Neural progenitor cell (in vitro differentiated cells): ENCODE measurements at regions not wholly inside any gene's neighbourhood (a gene's known extent, or its start where the extent isn't known, plus 50 kb on each side); places are given as distances from the start of the nearest gene placed in this dataset.

Experiments used
- DNase-seq: peaks from one replicate; pipeline ENCODE4 v3.0.0-alpha.2; 2016; ENCODE audit warnings: low spot score
- H2AFZ ChIP-seq: fragments of 200-600 bp; sonication (generic); replicated peaks from 2 replicates; pipeline ENCODE4 v1.6.1; 2016; ENCODE audit warnings: antibody characterized with exemption
- H3F3A ChIP-seq: fragments of 200-600 bp; sonication (generic); 2 replicates; pipeline ENCODE4 v1.6.1; 2016; ENCODE audit warnings: antibody characterized with exemption, low read depth
- H3K27ac ChIP-seq: fragments of 200-600 bp; sonication (generic); 2 replicates; pipeline ENCODE4 v1.5.1; 2016; ENCODE audit warnings: mild to moderate bottlenecking
- H3K27me3 ChIP-seq: fragments of 200-600 bp; sonication (generic); 2 replicates; pipeline ENCODE4 v1.6.1; 2016; ENCODE audit warnings: mild to moderate bottlenecking, moderate library complexity
- H3K36me3 ChIP-seq: fragments of 200-600 bp; sonication (generic); 2 replicates; pipeline ENCODE4 v1.5.1; 2016
- H3K4me1 ChIP-seq: fragments of 200-600 bp; sonication (generic); 2 replicates; pipeline ENCODE4 v1.6.1; 2016; ENCODE audit warnings: mixed run types
- H3K4me2 ChIP-seq: fragments of 200-600 bp; sonication (generic); 2 replicates; pipeline ENCODE4 v1.6.1; 2016
- H3K4me3 ChIP-seq: fragments of 200-600 bp; sonication (generic); 2 replicates; pipeline ENCODE4 v1.5.1; 2016
- H3K79me2 ChIP-seq: fragments of 200-600 bp; sonication (generic); 2 replicates; pipeline ENCODE4 v1.6.1; 2016; ENCODE audit warnings: low read depth
- H3K9ac ChIP-seq: fragments of 200-600 bp; sonication (generic); 2 replicates; pipeline ENCODE4 v1.6.1; 2016
- H3K9me3 ChIP-seq: fragments of 200-600 bp; sonication (generic); 2 replicates; pipeline ENCODE4 v1.5.1; 2016; ENCODE audit warnings: low read depth
- H4K20me1 ChIP-seq: fragments of 200-600 bp; sonication (generic); 2 replicates; pipeline ENCODE4 v1.6.1; 2016; ENCODE audit warnings: low read depth
- H3K27ac Mint-ChIP-seq: 3 replicates; pipeline ENCODE4 v1.8.0; 2021; ENCODE audit warnings: mixed read lengths
- H3K27me3 Mint-ChIP-seq: 2 replicates; pipeline ENCODE4 v1.8.0; 2022; ENCODE audit warnings: low read depth, mild to moderate bottlenecking, inconsistent platforms, moderate library complexity, mixed read lengths; ENCODE audit not compliant: insufficient read depth
- H3K36me3 Mint-ChIP-seq: 3 replicates; pipeline ENCODE4 v1.8.0; 2021; ENCODE audit warnings: mixed read lengths
- H3K4me1 Mint-ChIP-seq: 3 replicates; pipeline ENCODE4 v1.8.0; 2021; ENCODE audit warnings: mixed read lengths
- H3K4me3 Mint-ChIP-seq: 3 replicates; pipeline ENCODE4 v1.8.0; 2021; ENCODE audit warnings: mild to moderate bottlenecking, moderate library complexity, mixed read lengths
- H3K9me3 Mint-ChIP-seq: 3 replicates; pipeline ENCODE4 v1.8.0; 2020; ENCODE audit warnings: mixed read lengths
- CTCF ChIP-seq: fragments of 200-600 bp; sonication (generic); IDR thresholded peaks from 2 replicates; pipeline ENCODE4 v1.5.1; 2017; ENCODE audit warnings: antibody characterized with exemption, mild to moderate bottlenecking
- EZH2 ChIP-seq: fragments of 200-600 bp; sonication (generic); IDR thresholded peaks from 2 replicates; pipeline ENCODE4 v1.6.1; 2017; ENCODE audit warnings: antibody characterized with exemption, mild to moderate bottlenecking, moderate library complexity
- EZH2phosphoT487 ChIP-seq: fragments of 200-600 bp; sonication (generic); IDR thresholded peaks from 2 replicates; pipeline ENCODE4 v1.6.1; 2017; ENCODE audit warnings: antibody characterized with exemption

GRCh38 chr4:137774501-137774900 is 242.2 kb upstream of the PCDH18 start:
- Mint-ChIP-seq H3K27me3 (no peaks in the 10 kb centered on the region), H3K27ac (no peak overlapping the region), H3K9me3 (no peaks in the 10 kb centered on the region), H3K36me3 (no peaks in the 10 kb centered on the region), H3K4me1 (no peaks in the 10 kb centered on the region), H3K4me3 (no peak overlapping the region)
- H3K36me3 ChIP-seq = no peaks in the 10 kb centered on the region
- no peak for DNase-seq
- no peak overlapping the region for H3K9ac ChIP-seq
- H3K4me1 ChIP-seq = no peaks in the 10 kb centered on the region
- no peak overlapping the region for H3K4me2 ChIP-seq
- no peaks in the 10 kb centered on the region for H3F3A ChIP-seq
- H3K79me2 ChIP-seq = no peaks in the 10 kb centered on the region
- H3K9me3 ChIP-seq = no peaks in the 10 kb centered on the region
- no peaks in the 10 kb centered on the region for H3K27me3 ChIP-seq
- no peaks in the 10 kb centered on the region for H4K20me1 ChIP-seq
- H2AFZ ChIP-seq = peak overlapping the region; percentile 51
- H3K4me3 ChIP-seq = no peak overlapping the region
- H3K27ac ChIP-seq = no peak overlapping the region
- TF ChIP-seq CTCF (no peak), EZH2phosphoT487 (no peak), EZH2 (no peak)

- H3K79me2 ChIP-seq = no peaks in the 10 kb centered on the region
- no peak overlapping the region for H2AFZ ChIP-seq
- H3K4me1 ChIP-seq = no peaks in the 10 kb centered on the region
- TF ChIP-seq EZH2phosphoT487 = no peak
- Mint-ChIP-seq H3K4me3 (no peak overlapping the region), H3K27me3 (no peaks in the 10 kb centered on the region), H3K4me1 (no peaks in the 10 kb centered on the region), H3K36me3 (no peaks in the 10 kb centered on the region), H3K27ac (no peak overlapping the region), H3K9me3 (no peaks in the 10 kb centered on the region)
- no peak overlapping the region for H3K27ac ChIP-seq
- H4K20me1 ChIP-seq = no peaks in the 10 kb centered on the region
- H3K9ac ChIP-seq = no peak overlapping the region
- no peaks in the 10 kb centered on the region for H3K27me3 ChIP-seq
- no peaks in the 10 kb centered on the region for H3F3A ChIP-seq
- no peak overlapping the region for H3K4me3 ChIP-seq
- no peak overlapping the region for H3K4me2 ChIP-seq
- no peaks in the 10 kb centered on the region for H3K36me3 ChIP-seq
- H3K9me3 ChIP-seq = no peaks in the 10 kb centered on the region
- no peak for DNase-seq
Measured at GRCh38 chr4:137768881-137769280, 236.6 kb upstream of the PCDH18 start.

- no peaks in the 10 kb centered on the region for H3K79me2 ChIP-seq
- no peaks in the 10 kb centered on the region for H3K4me1 ChIP-seq
- Mint-ChIP-seq H3K27ac (no peak overlapping the region), H3K36me3 (no peaks in the 10 kb centered on the region), H3K4me1 (no peaks in the 10 kb centered on the region), H3K27me3 (no peaks in the 10 kb centered on the region), H3K9me3 (no peaks in the 10 kb centered on the region), H3K4me3 (no peak overlapping the region)
- no peaks in the 10 kb centered on the region for H3K27me3 ChIP-seq
- H3K9ac ChIP-seq = no peak overlapping the region
- H3K27ac ChIP-seq = no peak overlapping the region
- no peaks in the 10 kb centered on the region for H3K9me3 ChIP-seq
- no peak overlapping the region for H3K4me2 ChIP-seq
- no peak overlapping the region for H3K4me3 ChIP-seq
- no peak for DNase-seq
- no peak overlapping the region for H2AFZ ChIP-seq
- no peaks in the 10 kb centered on the region for H3F3A ChIP-seq
- TF ChIP-seq EZH2phosphoT487 = no peak
- no peak for TF ChIP-seq EZH2
- TF ChIP-seq CTCF = no peak
- H3K36me3 ChIP-seq = no peaks in the 10 kb centered on the region
- H4K20me1 ChIP-seq = no peaks in the 10 kb centered on the region
Measured at GRCh38 chr4:137768196-137768595, 235.9 kb upstream of the PCDH18 start.

- no peak for TF ChIP-seq EZH2phosphoT487
- H3K4me1 ChIP-seq = no peaks in the 10 kb centered on the region
- H3K36me3 ChIP-seq = no peaks in the 10 kb centered on the region
- no peaks in the 10 kb centered on the region for H4K20me1 ChIP-seq
- no peak overlapping the region for H3K4me3 ChIP-seq
- H2AFZ ChIP-seq = no peak overlapping the region
- no peaks in the 10 kb centered on the region for H3K36me3 Mint-ChIP-seq
- no peaks in the 10 kb centered on the region for H3K79me2 ChIP-seq
- H3F3A ChIP-seq = no peaks in the 10 kb centered on the region
- no peak overlapping the region for H3K9ac ChIP-seq
- DNase-seq = no peak
- no peaks in the 10 kb centered on the region for H3K4me1 Mint-ChIP-seq
- no peaks in the 10 kb centered on the region for H3K9me3 ChIP-seq
- no peaks in the 10 kb centered on the region for H3K9me3 Mint-ChIP-seq
- no peak overlapping the region for H3K4me3 Mint-ChIP-seq
- H3K27me3 ChIP-seq = no peaks in the 10 kb centered on the region
- H3K27ac Mint-ChIP-seq = no peak overlapping the region
- no peak overlapping the region for H3K27ac ChIP-seq
- no peaks in the 10 kb centered on the region for H3K27me3 Mint-ChIP-seq
- no peak overlapping the region for H3K4me2 ChIP-seq
Measured at GRCh38 chr4:137762591-137762990, 230.3 kb upstream of the PCDH18 start.
